Stimulated activated CD4-positive, alpha-beta T cell treated with anti-CD3 and anti-CD28 coated beads, Interleukin-12 subunit alpha, Interleukin-12 subunit beta, amount 100 ng/mL, for 48 hours (primary cell): ENCODE measurements at regions not wholly inside any gene's neighbourhood (a gene's known extent, or its start where the extent isn't known, plus 50 kb on each side); places are given as distances from the start of the nearest gene placed in this dataset.

Source experiments
- DNase-seq, 3 donors: peaks; one replicate each; pipeline ENCODE4 v3.0.0-alpha.2; 2020; ENCODE audit warnings: low read depth in 2 of 3, low spot score in 1 of 3

- DNase-seq: no peak
Measured at GRCh38 chr13:73720216-73720840, 413.9 kb downstream of the KLF12 start.

- DNase-seq: no peak
Measured at GRCh38 chr13:73718246-73718645, 416.0 kb downstream of the KLF12 start.

- peak in 1 of 3 donors; percentile 11 for DNase-seq
Measured at GRCh38 chr13:73717632-73718031, 416.6 kb downstream of the KLF12 start.

GRCh38 chr13:73715911-73716510 is 418.2 kb downstream of the KLF12 start:
- DNase-seq: no peak

GRCh38 chr13:73715114-73715910 is 418.9 kb downstream of the KLF12 start:
- peak; percentile 26 to 41 (median 33) for DNase-seq

- DNase-seq: no peak
Measured at GRCh38 chr13:73714522-73714921, 419.7 kb downstream of the KLF12 start.

- peak; percentile 16 to 46 (median 32) for DNase-seq
Measured at GRCh38 chr13:73708393-73708985, 425.7 kb downstream of the KLF12 start.

- DNase-seq: no peak
Measured at GRCh38 chr13:73704587-73704986, 429.6 kb downstream of the KLF12 start.

- no peak for DNase-seq
Measured at GRCh38 chr13:73703606-73704005, 430.6 kb downstream of the KLF12 start.

GRCh38 chr13:73702419-73703071 is 431.7 kb downstream of the KLF12 start:
- peak in 1 of 3 donors; percentile 14 for DNase-seq

- DNase-seq: no peak
Measured at GRCh38 chr13:73701160-73701559, 433.0 kb downstream of the KLF12 start.

GRCh38 chr13:73698859-73699258 is 435.3 kb downstream of the KLF12 start:
- no peak for DNase-seq

GRCh38 chr13:73697166-73697565 is 437.0 kb downstream of the KLF12 start:
- DNase-seq: no peak

GRCh38 chr13:73696713-73697112 is 437.5 kb downstream of the KLF12 start:
- no peak for DNase-seq

GRCh38 chr13:73696271-73696670 is 437.9 kb downstream of the KLF12 start:
- no peak for DNase-seq

GRCh38 chr13:73695325-73695724 is 438.9 kb downstream of the KLF12 start:
- no peak for DNase-seq

GRCh38 chr13:73693215-73693614 is 441.0 kb downstream of the KLF12 start:
- DNase-seq: no peak

- no peak for DNase-seq
Measured at GRCh38 chr13:73691891-73692290, 442.3 kb downstream of the KLF12 start.

- no peak for DNase-seq
Measured at GRCh38 chr13:73687929-73688328, 446.3 kb downstream of the KLF12 start.

GRCh38 chr13:73687087-73687486 is 447.1 kb downstream of the KLF12 start:
- DNase-seq: no peak

GRCh38 chr13:73684750-73685149 is 449.5 kb downstream of the KLF12 start:
- DNase-seq: no peak
